ENCODE measurements at regions not wholly inside any gene's neighbourhood (a gene's known extent, or its start where the extent isn't known, plus 50 kb on each side); places are given as distances from the start of the nearest gene placed in this dataset.

GRCh38 chr17:45649796-45650195 is 134.3 kb upstream of the CRHR1 start:
- no peak overlapping the region for H3K4me3 ChIP-seq (ENCODE audit: low read depth, low read length)
- ChIA-PET CTCF (interaction anchor here (2.2 kb wide), 1 partner anchor 10 kb away, joined by 9 read pairs; no protein-coding TSS in a partner anchor), POLR2A (no interaction called here)
- H3K27me3 ChIP-seq (ENCODE audit: control insufficient read depth, insufficient read depth, low read length), result peaks cover 23% of the 10 kb centered on the region
- no peak overlapping the region for H3K27ac ChIP-seq (ENCODE audit: low read depth, low read length)
- DNase-seq (ENCODE audit: low read depth, low spot score), result no peak
- TF ChIP-seq CTCF (IDR thresholded peaks at IDR 0.05; ENCODE audit: low read depth, low read length), result no peak
- no peaks in the 10 kb centered on the region for H3K9me3 ChIP-seq (ENCODE audit: control insufficient read depth, insufficient read depth, low read length)

- DNase-seq (ENCODE audit: low read depth, low spot score), result no peak
- TF ChIP-seq CTCF (IDR thresholded peaks at IDR 0.05; ENCODE audit: low read depth, low read length), result no peak
- H3K27ac ChIP-seq (ENCODE audit: low read depth, low read length), result no peak overlapping the region
- no peak overlapping the region for H3K4me3 ChIP-seq (ENCODE audit: low read depth, low read length)
- CTCF ChIA-PET, result interaction anchor here (0.9 kb wide), 1 partner anchor 10 kb away, joined by 6 read pairs; no protein-coding TSS in a partner anchor
- POLR2A ChIA-PET, result no interaction called here
- no peaks in the 10 kb centered on the region for H3K9me3 ChIP-seq (ENCODE audit: control insufficient read depth, insufficient read depth, low read length)
- peaks cover 20% of the 10 kb centered on the region for H3K27me3 ChIP-seq (ENCODE audit: control insufficient read depth, insufficient read depth, low read length)
Observed at GRCh38 chr17:45650561-45650960, 133.6 kb upstream of the CRHR1 start.

GRCh38 chr17:45651145-45651709 is 132.9 kb upstream of the CRHR1 start:
- peaks cover 17% of the 10 kb centered on the region for H3K27me3 ChIP-seq (ENCODE audit: control insufficient read depth, insufficient read depth, low read length)
- DNase-seq (ENCODE audit: low read depth, low spot score), result no peak
- ChIA-PET CTCF (interaction anchor here (0.9 kb wide), 1 partner anchor 11 kb away, joined by 6 read pairs; no protein-coding TSS in a partner anchor), POLR2A (no interaction called here)
- H3K27ac ChIP-seq (ENCODE audit: low read depth, low read length), result no peak overlapping the region
- no peak overlapping the region for H3K4me3 ChIP-seq (ENCODE audit: low read depth, low read length)
- no peak for TF ChIP-seq CTCF (IDR thresholded peaks at IDR 0.05; ENCODE audit: low read depth, low read length)
- no peaks in the 10 kb centered on the region for H3K9me3 ChIP-seq (ENCODE audit: control insufficient read depth, insufficient read depth, low read length)

- no peak for TF ChIP-seq CTCF (IDR thresholded peaks at IDR 0.05; ENCODE audit: low read depth, low read length)
- no peak overlapping the region for H3K4me3 ChIP-seq (ENCODE audit: low read depth, low read length)
- H3K9me3 ChIP-seq (ENCODE audit: control insufficient read depth, insufficient read depth, low read length), result no peaks in the 10 kb centered on the region
- no peak overlapping the region for H3K27ac ChIP-seq (ENCODE audit: low read depth, low read length)
- H3K27me3 ChIP-seq (ENCODE audit: control insufficient read depth, insufficient read depth, low read length), result peaks cover 13% of the 10 kb centered on the region
- CTCF ChIA-PET, result interaction anchor here (1.0 kb wide), 1 partner anchor 14 kb away, joined by 4 read pairs; no protein-coding TSS in a partner anchor
- DNase-seq (ENCODE audit: low read depth, low spot score), result no peak
- POLR2A ChIA-PET, result no interaction called here
Observed at GRCh38 chr17:45653616-45654015, 130.5 kb upstream of the CRHR1 start.

GRCh38 chr17:45656527-45657181 is 127.5 kb upstream of the CRHR1 start:
- no peak for DNase-seq (ENCODE audit: low read depth, low spot score)
- no peak overlapping the region for H3K27ac ChIP-seq (ENCODE audit: low read depth, low read length)
- CTCF ChIA-PET, result no interaction called here
- peaks cover 10% of the 10 kb centered on the region for H3K27me3 ChIP-seq (ENCODE audit: control insufficient read depth, insufficient read depth, low read length)
- H3K4me3 ChIP-seq (ENCODE audit: low read depth, low read length), result no peak overlapping the region
- POLR2A ChIA-PET, result no interaction called here
- TF ChIP-seq CTCF (IDR thresholded peaks at IDR 0.05; ENCODE audit: low read depth, low read length), result no peak
- H3K9me3 ChIP-seq (ENCODE audit: control insufficient read depth, insufficient read depth, low read length), result no peaks in the 10 kb centered on the region

Measured in AG04450 (cell line).